ENCODE measurements at regions not wholly inside any gene's neighbourhood (a gene's known extent, or its start where the extent isn't known, plus 50 kb on each side); places are given as distances from the start of the nearest gene placed in this dataset.

- Histone ChIP-seq H3K27me3 (ENCODE audit: low read length) (no peaks in the 10 kb centered on the region), H3F3A (ENCODE audit: insufficient read depth) (no peaks in the 10 kb centered on the region), H3K9me2 (replicated peaks; ENCODE audit: insufficient read depth, low read length) (no peaks in the 10 kb centered on the region), H3K4me2 (ENCODE audit: low read depth, low read length, poor library complexity, severe bottlenecking) (no peak overlapping the region), H4K20me1 (ENCODE audit: low read depth, low read length) (no peaks in the 10 kb centered on the region), H3K9ac (ENCODE audit: low read length) (no peak overlapping the region), H3K9me3 (ENCODE audit: insufficient read depth, low read length) (no peaks in the 10 kb centered on the region), H3K27ac (ENCODE audit: low read depth, low read length) (no peak overlapping the region), H3K36me3 (ENCODE audit: low read length) (no peaks in the 10 kb centered on the region), H3K79me2 (ENCODE audit: insufficient read depth, low read length) (no peaks in the 10 kb centered on the region), H2AFZ (ENCODE audit: low read depth, low read length, severe bottlenecking) (no peak overlapping the region), H3K4me3 (ENCODE audit: insufficient read depth, low read length, poor library complexity, severe bottlenecking) (no peak overlapping the region)
- TF ChIP-seq CTCF (IDR thresholded peaks at IDR 0.05; ENCODE audit: insufficient read depth, low read length, poor library complexity, severe bottlenecking): no peak
Measured at GRCh38 chr2:217421834-217422233, 562.0 kb upstream of the TNP1 start.

DNA sequence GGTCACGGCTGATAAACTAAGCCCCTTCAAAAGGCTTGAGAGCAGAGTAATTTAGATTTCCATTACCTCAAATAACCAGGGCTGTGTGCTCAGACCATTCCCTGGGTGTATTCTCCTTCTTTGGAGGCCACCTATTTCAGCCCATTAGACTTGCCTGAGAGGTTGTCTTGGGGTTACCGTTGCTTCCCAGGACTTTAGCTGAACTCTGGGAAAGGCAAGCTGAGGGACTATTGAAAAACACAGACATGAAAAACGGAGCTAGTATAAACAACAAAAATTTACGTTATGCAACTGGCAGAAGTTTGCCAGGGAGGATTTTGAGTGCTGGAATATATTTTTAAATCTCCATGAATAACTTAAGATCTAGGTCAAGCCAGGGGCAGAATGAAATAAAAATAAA lies 561.0 kb upstream of the TNP1 start:
- H2AFZ ChIP-seq (ENCODE audit: low read depth, low read length, severe bottlenecking): no peak overlapping the region
- no peaks in the 10 kb centered on the region for H3K27me3 ChIP-seq (ENCODE audit: low read length)
- H3K9ac ChIP-seq (ENCODE audit: low read length): no peak overlapping the region
- H3F3A ChIP-seq (ENCODE audit: insufficient read depth): no peaks in the 10 kb centered on the region
- H3K4me3 ChIP-seq (ENCODE audit: insufficient read depth, low read length, poor library complexity, severe bottlenecking): no peak overlapping the region
- H3K79me2 ChIP-seq (ENCODE audit: insufficient read depth, low read length): no peaks in the 10 kb centered on the region
- H3K27ac ChIP-seq (ENCODE audit: low read depth, low read length): no peak overlapping the region
- TF ChIP-seq CTCF (IDR thresholded peaks at IDR 0.05; ENCODE audit: insufficient read depth, low read length, poor library complexity, severe bottlenecking): no peak
- TF ChIP-seq EZH2phosphoT487 (conservative IDR thresholded peaks at IDR 0.05; ENCODE audit: low read length): no peak
- H3K4me2 ChIP-seq (ENCODE audit: low read depth, low read length, poor library complexity, severe bottlenecking): no peak overlapping the region
- H4K20me1 ChIP-seq (ENCODE audit: low read depth, low read length): no peaks in the 10 kb centered on the region
- H3K9me3 ChIP-seq (ENCODE audit: insufficient read depth, low read length): no peaks in the 10 kb centered on the region
- no peaks in the 10 kb centered on the region for H3K9me2 ChIP-seq (replicated peaks; ENCODE audit: insufficient read depth, low read length)
- H3K36me3 ChIP-seq (ENCODE audit: low read length): no peaks in the 10 kb centered on the region

DNA sequence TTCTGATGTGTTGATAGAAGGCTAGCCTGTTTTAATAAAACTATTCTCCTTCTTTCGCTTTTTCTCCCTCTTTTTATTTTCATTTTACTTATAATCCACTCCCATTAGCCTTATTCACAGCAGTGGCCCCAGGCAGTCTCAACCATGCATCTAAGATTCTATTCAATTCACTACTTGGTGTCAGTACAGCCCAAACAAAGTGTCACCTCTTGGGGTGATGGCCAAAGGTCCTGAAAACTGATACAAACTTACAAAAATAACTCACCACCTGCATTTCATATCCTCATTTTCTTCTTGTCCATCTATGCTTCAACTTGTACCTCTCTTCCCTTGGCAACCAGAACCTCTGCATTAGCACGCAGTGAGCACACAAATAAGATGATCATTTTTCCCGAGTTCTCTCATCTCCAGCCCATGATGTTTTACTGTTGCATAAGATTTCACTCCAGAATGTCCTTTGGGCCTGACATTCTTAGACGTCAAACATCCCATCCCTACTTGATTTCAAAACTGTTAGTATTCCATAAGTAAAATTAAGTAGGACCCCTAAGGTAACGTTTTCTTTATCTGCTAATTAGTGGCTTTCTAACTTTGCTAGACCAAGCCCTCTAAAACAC lies 559.3 kb upstream of the TNP1 start:
- Histone ChIP-seq H3K4me3 (ENCODE audit: insufficient read depth, low read length, poor library complexity, severe bottlenecking) (no peak overlapping the region), H2AFZ (ENCODE audit: low read depth, low read length, severe bottlenecking) (no peak overlapping the region), H3K9me3 (ENCODE audit: insufficient read depth, low read length) (no peaks in the 10 kb centered on the region), H3K27ac (ENCODE audit: low read depth, low read length) (no peak overlapping the region), H3K9ac (ENCODE audit: low read length) (no peak overlapping the region), H4K20me1 (ENCODE audit: low read depth, low read length) (no peaks in the 10 kb centered on the region), H3K9me2 (replicated peaks; ENCODE audit: insufficient read depth, low read length) (no peaks in the 10 kb centered on the region), H3F3A (ENCODE audit: insufficient read depth) (no peaks in the 10 kb centered on the region), H3K4me2 (ENCODE audit: low read depth, low read length, poor library complexity, severe bottlenecking) (no peak overlapping the region), H3K36me3 (ENCODE audit: low read length) (no peaks in the 10 kb centered on the region), H3K27me3 (ENCODE audit: low read length) (no peaks in the 10 kb centered on the region), H3K79me2 (ENCODE audit: insufficient read depth, low read length) (no peaks in the 10 kb centered on the region)
- no peak for TF ChIP-seq EZH2phosphoT487 (conservative IDR thresholded peaks at IDR 0.05; ENCODE audit: low read length)
- TF ChIP-seq CTCF (IDR thresholded peaks at IDR 0.05; ENCODE audit: insufficient read depth, low read length, poor library complexity, severe bottlenecking): no peak

All from SU-DHL-6 (cell line).